T-helper 2 cell treated with Interferon-gamma antibody and Interleukin-4, amounts not matched to agents 100 ng/mL and 5 ng/mL, for 36 hours (primary cell): ENCODE measurements at regions not wholly inside any gene's neighbourhood (a gene's known extent, or its start where the extent isn't known, plus 50 kb on each side); places are given as distances from the start of the nearest gene placed in this dataset.

Source experiments
- intact Hi-C: fragments of 100-400 bp; cut with micrococcal nuclease; formaldehyde crosslinking; loops from one replicate; pipeline ENCODE4 v1.15.1; 2023

DNA sequence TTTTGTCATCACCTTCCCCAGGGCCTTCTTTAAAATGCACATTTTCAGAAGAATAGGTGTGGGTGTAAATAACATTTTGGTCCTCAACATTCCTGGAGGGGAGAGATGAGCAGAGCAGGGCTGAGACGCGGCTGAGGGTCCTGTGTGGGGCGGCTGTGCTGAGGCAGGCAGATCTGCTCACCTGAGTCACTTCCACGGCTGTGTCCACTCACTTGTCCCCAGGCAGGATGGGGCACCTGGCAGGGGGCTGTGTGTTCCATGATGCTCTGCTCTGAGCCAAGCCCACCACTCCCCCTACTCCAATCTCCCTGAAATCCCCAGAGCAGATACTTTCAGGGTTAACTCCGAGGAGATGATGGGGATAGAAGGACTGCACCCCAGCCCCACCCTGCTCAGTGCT lies 93.8 kb downstream of the GLRX3 start:
- intact Hi-C loops, result no loop called here

DNA sequence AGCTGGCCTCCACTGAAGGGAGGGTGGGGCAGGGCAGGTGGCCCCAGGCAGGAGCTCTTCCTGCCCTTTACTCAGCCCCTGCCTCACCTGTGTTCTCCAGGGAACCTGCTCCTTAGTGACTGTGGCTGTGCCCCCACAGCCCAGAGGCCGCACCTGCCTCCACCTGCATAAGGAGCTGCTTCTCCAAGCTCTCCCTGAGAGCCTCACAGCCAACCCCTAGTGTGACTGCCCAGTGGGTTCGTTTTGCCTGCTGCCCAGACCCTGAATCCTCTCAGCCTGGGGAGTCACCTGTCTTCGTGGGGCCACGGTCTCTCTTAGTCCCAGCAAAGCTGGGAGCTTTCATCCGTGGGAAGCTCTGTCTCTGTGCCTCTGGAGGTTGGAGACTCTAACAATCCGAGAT lies 94.4 kb downstream of the GLRX3 start:
- intact Hi-C loops, result no loop called here

DNA sequence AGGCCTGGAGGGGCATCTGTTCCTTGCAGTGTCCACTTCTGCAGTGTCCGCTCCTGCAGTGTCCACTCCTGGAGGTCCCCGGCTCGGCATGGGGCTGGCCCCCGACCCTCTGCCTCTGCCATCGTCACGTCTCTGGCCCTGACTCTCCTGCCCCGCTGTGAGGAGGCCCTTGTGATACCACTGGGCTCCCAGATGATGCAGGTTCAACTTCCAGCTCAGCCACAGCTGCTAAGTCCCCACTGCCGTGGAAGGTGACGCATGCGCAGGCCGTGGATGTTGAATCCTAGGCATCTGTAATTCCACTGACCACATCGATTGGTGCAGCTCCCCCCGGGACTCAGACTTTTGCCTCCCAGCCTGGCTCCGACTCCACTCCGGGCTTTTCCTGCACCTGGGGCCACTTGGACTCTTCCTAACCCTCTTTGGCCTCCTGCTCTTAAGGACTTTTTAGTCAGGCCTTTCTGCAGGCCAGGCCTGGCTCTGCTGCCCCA lies 95.1 kb downstream of the GLRX3 start:
- intact Hi-C loops, result no loop called here

DNA sequence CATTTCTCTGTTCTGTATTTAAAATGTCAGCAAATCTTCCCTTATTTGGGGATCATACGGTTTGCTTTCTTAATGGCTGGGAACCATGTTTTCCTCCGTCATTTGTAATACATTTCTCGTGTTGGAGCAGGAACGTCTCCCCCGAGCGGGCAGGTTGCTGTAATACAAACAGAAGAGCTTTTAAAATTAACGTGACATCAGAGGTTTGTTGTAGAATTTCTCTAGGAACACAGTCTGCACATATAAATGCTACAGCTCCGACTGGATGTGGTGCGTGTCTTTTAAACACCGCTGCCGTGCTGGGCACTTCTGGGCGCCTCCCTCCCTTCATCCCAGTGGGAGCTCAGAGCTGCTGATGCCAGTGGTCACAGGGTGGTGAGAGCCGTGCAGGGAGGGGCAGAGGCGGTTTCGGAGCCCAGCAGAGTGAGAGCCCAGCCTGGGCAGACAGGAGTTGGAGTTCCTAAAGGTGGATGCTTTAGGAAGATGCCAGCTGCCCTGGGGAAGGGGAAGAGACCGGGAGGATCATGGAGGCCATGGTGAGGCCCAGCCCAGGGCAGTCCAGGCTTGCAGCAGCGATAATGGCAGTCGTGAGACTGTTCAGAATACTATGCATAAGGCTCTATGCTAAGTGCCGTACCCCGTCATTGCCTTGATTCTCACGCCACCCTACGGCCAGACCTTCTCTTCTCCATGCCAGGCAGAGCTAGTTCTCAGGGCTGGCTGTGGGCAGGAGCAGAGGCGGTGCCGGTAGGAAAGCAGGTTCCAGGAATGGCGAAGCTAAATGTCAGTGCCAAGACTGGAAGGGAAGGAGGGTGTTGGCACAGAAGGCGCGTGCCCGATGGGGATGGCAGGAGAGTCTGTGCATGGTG lies 96.2 kb downstream of the GLRX3 start:
- intact Hi-C loops, result no loop called here

DNA sequence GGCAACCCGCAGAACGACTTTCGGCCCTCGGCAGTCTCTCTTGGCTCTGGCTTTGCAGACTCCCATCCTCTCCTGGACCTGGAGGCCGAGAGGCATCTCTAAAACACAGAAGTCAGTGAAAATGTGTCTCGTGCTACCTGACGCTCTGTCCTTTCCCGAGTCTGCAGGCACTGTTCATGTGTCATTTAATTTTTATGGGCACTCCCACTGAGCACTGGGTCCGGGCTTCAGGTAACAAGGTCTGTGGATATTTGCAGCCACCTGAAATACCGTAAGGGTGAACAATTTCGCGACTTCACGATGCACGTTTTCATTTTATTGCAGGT lies 96.8 kb downstream of the GLRX3 start:
- intact Hi-C loops, result no loop called here

DNA sequence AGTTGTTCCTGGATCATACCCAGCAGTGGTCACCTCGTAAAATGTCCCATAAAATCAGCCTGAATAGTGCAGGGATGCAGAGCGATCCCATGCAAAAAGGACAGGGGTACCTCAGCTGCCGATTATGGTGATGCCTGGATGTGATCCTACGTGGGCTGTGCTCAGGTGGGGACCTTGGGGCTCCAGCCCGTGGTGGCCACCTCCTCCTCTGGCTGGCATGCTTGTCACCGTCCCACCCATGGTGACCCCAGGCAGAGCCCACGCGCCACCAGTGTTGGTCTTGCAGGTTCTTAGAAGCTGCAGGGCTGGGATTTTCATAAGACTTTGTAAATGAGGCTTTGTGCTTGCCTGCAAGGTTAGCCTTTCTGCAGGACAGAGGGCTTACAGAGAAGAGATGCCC lies 97.2 kb downstream of the GLRX3 start:
- intact Hi-C loops, result no loop called here

DNA sequence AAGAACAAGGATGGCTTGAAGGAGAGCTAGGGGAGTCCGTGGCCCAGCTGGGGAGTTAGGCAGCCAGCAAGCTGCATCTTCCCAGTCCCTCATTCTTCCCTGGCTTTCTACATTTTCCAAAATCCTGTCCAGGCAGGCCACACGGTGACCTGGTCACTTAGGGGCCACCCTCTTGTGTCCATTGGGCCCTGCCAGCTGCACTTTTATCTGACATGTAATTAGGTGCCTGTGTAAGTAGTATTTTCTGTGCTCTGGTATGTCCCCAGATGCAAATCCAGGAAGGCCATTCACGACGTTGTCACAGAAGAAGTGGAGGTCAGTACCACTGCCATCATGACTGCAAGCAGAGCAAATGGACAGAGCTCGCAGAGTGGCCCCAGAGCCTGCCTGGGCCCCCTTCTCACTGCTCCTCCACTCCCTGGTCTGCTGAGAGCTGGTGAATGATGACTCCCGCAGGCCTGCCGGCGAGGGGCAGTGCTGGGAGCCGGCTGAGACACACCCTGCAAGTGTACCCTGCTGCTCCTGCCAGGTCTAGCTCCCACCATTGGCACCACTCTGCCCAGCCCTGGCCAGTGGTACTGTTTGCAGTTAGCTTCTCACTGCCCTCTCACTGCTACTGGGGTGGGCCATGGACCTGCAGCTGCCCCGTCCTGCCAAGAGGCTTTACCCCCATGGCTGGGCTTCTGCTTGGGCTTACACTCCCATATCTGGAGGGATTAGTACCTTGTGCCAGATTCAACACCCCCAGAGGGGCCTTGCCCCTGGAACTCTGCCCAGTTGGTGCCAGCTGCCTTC lies 98.2 kb downstream of the GLRX3 start:
- intact Hi-C loops, result no loop called here

DNA sequence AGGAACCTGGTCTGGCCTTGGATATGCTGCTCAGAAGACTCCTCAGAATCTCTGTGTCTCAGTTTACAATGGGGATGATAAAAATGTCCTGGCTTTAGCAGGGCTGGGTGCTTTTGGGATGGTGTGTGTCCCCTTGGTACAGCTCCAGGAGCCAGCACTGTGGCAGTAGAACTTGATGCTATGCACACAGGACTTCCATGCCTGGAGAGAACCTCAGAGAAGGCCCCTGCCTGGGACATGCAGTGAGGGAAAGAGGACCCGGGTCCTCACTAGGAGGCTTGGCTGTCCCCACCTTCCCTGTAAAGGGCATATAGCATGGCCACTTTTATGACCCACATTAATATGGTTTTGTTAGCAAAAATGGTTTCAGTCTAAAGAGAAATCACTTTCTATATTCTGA lies 100.5 kb downstream of the GLRX3 start:
- intact Hi-C loops, result no loop called here

DNA sequence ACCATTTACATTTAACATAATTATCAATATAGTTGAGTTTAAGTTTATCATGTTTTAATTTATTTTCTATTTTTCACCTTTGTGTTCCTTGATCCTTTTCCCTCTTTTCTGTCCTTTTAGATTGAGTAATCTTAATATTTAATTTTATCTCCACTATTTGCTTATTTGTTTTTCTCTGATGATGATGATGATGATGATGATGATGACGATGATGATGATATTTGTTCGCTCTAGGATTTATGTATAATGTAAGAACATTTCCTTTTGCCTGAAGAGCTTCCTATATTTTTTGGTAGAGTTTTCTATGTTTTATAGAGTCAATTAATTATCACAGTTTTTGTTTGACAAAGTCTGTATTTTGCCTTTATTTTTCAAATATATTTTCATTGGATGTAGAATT lies 104.2 kb downstream of the GLRX3 start:
- intact Hi-C loops, result no loop called here

DNA sequence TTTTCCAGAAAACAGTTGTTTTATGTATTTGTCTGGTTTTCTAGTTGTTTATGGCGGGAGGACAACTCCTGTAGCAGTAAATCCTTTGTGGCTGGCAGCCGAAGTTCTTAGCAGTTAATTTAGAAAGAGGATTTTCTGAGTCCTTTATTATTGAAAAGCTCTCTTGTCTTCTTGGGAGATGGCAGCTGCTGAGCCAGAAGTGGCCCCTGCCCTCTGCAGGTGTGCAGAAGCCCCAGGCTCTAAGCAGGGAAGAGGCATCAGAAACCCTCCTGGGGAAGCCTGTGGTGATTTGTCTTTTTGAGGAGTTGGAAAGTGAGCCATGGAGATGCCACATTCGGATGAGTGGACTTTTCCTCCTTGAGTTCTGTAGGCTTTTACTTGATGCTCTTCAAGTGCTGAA lies 106.3 kb downstream of the GLRX3 start:
- intact Hi-C loops, result no loop called here

DNA sequence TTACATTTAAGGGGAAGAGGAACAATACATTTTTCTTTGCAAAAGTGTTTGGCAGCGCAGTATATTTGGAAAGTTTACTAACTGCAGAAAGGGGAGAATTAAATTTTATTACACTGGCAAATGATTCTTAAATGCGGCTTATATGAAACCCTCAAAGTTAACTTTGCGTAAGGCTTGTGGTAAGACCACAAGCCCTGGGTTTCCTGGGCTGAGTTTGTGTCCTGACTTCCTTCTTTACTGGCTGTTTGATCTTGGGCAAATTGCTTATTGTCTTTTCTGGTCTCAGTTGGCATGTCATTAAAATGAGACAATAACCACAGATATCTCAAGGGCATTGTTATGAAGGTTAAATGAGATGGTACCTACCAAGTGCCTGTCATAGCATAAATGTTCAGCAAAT lies 106.8 kb downstream of the GLRX3 start:
- intact Hi-C loops, result no loop called here

DNA sequence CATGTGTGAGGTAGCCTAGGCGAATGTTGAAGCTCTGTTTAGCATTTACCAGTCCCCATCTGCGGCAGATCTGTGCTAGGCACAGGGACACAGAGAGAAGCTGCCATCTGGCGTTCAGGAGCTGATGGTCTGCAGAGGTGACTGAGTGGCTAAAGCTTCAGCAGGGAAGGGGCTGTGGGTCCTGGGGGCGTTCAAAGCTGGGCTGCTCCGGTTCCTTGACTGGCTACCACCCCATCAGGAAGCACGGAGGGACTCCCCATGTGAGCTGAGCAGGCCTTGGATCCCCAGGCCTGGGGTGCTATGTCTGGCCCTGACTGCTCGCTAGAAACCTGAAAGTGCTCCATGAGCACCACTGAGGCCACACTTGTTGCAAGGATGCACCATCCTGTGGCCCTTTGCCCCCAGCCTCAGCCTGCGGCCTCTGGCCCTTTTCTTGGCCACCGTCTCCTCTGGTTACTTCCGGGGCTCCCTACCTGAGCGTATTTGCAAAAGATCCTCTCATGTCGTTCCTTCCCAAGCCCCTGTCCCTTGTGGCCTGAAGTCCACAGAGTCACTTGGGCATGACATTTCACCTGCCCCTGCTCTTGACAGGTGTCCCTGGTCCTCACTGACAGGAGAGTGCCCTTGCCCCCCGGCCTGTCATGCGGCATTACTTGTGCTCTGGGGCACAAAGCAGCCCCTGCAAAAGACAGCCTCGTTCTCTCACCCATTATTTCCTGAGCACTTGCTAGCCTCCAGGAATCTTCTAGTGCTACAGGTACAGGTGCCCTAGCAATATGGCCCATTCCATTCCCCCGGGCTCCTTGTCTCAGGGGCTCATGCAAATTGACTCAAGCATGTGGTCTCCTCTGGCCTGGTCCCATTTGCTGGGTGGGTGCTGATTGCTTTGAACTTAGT lies 108.1 kb downstream of the GLRX3 start:
- intact Hi-C loops, result no loop called here

DNA sequence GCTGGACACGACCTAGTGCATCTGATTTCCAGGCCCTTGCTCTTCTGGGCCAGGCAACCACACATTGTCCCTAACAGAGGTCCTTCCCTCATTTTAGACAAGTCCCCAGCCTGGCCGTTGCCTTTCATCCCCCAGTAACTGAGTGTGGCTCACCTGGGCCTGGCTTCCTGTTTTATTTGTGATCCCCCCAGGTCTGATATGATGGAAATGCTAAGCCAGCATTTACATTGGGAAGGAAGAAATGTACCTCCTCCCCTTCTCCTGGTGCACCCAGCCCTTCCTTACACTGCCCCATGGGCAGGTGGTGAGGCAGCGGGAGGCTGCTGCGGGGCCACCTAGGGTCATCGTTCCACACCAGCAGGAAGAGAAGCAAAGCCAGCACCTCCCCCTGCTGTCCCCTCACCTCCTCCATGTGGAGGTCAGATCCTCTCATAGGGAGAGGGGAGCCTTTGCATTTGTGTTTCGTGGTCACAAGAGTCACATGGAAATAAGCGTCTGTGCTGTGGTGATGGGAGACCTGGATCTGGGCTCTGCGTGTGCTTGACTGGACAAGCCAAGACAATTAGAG lies 108.8 kb downstream of the GLRX3 start:
- intact Hi-C loops, result no loop called here

DNA sequence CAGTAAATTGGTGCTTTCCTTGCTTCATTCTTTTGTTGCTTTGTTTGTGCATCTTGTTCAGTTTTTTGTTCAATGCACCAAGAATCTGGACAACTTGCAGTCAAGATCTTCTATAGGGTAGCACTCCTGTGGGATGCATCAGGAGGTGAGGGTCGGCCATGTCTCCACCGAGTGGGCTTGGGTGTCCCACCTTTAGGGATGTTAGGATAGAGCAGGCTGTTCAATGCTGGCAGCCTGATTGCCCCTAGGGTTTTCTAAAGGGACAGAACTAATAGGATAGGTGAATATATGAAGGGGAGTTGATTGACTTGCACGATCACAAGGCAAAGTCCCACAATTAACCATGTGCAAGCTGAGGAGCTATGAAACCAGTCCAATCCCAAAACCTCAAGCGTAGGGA lies 109.9 kb downstream of the GLRX3 start:
- intact Hi-C loops, result no loop called here

DNA sequence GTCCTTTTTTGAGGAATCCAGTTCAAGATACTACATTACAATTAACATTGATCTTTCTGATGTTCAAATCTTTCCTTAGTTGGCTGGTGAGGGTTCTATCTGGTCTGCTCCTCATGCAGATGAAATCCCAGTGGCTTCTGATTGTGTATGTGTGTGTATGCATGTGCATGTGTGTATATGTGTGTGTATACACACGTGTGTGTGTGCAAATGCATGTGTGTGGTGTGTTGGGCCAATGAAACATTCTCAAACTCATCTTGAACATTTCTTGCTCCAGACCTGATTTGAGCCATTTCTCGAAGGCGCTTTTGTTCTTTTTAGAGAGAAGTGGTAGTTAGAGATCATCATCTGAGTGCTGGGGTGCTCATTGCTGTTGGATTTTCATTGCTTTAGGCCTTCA lies 113.9 kb downstream of the GLRX3 start:
- intact Hi-C loops, result no loop called here

DNA sequence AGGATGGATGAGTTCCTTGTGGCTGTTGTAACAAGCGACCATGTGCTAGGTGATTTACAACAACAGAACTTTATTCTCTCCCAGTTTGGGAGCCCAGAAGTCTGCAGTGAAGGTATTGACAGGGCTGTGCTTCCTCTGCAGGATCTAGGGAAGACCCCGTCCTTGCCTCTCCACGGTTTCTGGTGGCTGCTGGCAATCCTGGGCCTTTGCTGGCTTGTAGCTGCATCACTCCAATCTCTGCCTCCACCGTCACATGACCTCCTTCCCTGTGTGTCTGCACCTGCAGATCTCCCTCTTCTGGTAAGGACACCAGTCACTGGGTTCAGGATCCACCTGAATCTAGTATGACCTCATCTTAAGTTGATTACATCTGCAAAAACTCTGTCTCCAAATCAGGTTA lies 115.6 kb downstream of the GLRX3 start:
- intact Hi-C loops, result no loop called here

DNA sequence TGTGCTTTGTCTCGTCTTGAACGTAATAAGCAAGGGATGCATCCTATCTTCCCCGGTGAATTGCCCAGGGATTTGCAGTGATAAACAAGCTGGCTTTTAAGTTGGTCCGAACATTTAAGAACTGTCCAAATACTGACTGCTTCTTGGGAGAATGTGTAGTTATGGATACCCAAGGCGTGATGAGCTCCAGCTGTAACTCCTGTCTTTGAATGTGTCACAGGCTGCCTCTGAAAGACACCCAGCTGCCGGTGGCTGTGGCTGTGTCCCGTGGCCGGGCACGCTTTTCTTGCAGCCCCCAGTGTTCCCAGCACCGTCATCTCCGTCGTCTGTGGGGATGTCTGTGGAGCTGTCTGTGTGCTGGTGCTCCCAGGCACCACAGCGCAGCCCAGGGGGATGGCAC lies 118.1 kb downstream of the GLRX3 start:
- intact Hi-C loops, result no loop called here

DNA sequence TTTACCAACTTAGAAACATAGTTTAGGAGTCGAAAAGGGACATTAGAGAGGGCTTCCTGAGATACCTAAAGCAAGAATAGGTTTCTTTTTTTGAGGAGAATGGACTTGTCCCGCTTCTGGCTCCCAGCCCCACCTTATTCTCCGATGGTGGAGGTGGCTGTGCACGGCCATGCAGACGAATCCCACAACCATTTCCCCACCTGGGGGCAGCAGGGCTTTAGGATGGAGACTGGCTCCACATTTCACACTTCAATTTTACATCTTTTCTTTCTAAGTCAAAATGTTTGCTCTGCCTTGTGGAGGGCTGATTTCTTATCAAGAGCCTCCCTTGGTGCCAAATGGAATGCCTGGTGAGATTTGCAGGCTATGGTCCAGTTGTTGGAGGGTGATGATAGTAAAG lies 118.5 kb downstream of the GLRX3 start:
- intact Hi-C loops, result no loop called here

DNA sequence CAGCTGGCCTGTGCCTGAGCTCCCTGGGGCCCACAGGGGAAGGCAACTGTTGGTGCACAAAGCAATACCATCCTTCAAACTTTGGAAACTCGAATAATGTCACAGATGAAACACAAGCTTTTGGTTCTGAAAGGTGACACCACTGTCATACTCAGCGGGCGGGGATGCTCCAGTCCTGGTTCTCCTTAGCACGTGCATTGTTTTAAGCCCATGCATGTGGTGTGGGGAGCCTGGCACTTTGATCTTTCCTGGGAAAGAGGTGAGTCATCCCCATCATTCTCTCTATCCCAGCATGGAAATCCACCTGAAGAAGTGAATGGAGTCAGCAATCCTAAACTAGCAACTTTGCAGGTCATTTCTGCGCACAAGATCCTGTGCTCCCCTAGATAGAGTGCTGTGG lies 119.6 kb downstream of the GLRX3 start:
- intact Hi-C loops, result no loop called here

DNA sequence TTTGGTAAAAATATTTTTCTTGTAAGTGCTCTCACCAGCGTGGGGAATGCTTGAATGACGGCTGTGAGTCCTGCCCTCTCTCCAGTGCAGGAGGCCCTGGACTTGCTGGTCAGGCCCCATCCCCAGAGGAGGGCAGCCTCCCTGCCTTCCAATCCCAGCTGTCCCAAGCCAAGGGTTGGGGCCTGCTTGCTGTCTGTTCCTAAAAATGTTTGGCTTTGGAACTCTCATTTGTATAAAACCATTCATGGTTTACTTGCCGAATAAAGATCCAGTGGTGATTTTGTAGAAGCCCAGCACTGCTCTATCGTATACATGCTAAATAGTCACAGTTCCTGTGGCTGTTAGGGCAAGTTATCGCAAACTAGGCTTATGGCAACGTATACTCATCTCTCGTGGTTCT lies 121.7 kb downstream of the GLRX3 start:
- intact Hi-C loops, result no loop called here

DNA sequence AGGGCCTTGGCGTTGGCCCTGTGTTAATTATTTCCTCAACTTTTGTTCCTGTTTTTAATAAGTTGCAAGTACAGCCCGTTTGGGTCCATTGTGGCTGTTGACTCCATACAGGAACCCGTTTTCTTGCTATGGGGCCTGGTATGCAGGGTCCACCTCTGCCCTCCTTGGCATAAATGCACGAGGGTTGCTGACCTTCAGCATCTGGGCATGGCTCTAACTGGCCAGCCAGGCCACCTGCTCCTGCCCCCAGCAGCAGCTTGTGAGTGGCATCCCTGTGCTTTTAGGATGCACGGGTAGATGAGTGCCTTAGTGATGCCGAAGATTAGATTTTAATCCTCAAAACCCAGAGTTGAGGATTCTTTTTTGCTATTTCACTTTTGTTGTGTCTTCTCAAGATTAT lies 123.2 kb downstream of the GLRX3 start:
- intact Hi-C loops, result no loop called here
